ENCODE measurements at regions not wholly inside any gene's neighbourhood (a gene's known extent, or its start where the extent isn't known, plus 50 kb on each side); places are given as distances from the start of the nearest gene placed in this dataset.
A peak's percentile ranks its signal among the peaks of the same experiment; 100 is the strongest.

GRCh38 chr12:24223926-24224325 lies 274.5 kb upstream of the SOX5 start:
- no peak for DNase-seq (ENCODE audit: low spot score)

GRCh38 chr12:24222968-24223367 lies 273.5 kb upstream of the SOX5 start:
- no peak for DNase-seq (ENCODE audit: low spot score)

- DNase-seq (ENCODE audit: low spot score) = no peak
Measured at GRCh38 chr12:24212496-24212895, 263.0 kb upstream of the SOX5 start.

GRCh38 chr12:24206621-24207020 lies 257.2 kb upstream of the SOX5 start:
- no peak for DNase-seq (ENCODE audit: low spot score)

- DNase-seq (ENCODE audit: low spot score) = no peak
Measured at GRCh38 chr12:24201258-24201970, 251.9 kb upstream of the SOX5 start.

- DNase-seq (ENCODE audit: low spot score) = no peak
Measured at GRCh38 chr12:24200010-24200409, 250.5 kb upstream of the SOX5 start.

GRCh38 chr12:24198936-24199671 lies 249.6 kb upstream of the SOX5 start:
- no peak for DNase-seq (ENCODE audit: low spot score)

GRCh38 chr12:24198070-24198469 lies 248.6 kb upstream of the SOX5 start:
- no peak for DNase-seq (ENCODE audit: low spot score)

- DNase-seq (ENCODE audit: low spot score) = no peak
Measured at GRCh38 chr12:24197532-24197931, 248.1 kb upstream of the SOX5 start.

GRCh38 chr12:24195063-24195462 lies 245.6 kb upstream of the SOX5 start:
- DNase-seq (ENCODE audit: low spot score) = no peak

- DNase-seq (ENCODE audit: low spot score) = no peak
Measured at GRCh38 chr12:24191117-24191516, 241.6 kb upstream of the SOX5 start.

- no peak for DNase-seq (ENCODE audit: low spot score)
Measured at GRCh38 chr12:24185782-24186181, 236.3 kb upstream of the SOX5 start.

GRCh38 chr12:24177889-24178288 lies 228.4 kb upstream of the SOX5 start:
- no peak for DNase-seq (ENCODE audit: low spot score)

GRCh38 chr12:24175929-24176328 lies 226.5 kb upstream of the SOX5 start:
- DNase-seq (ENCODE audit: low spot score) = no peak

- no peak for DNase-seq (ENCODE audit: low spot score)
Measured at GRCh38 chr12:24175284-24175683, 225.8 kb upstream of the SOX5 start.

- peak; percentile 7 for DNase-seq (ENCODE audit: low spot score)
Measured at GRCh38 chr12:24173067-24173466, 223.6 kb upstream of the SOX5 start.

- no peak for DNase-seq (ENCODE audit: low spot score)
Measured at GRCh38 chr12:24172773-24173066, 223.2 kb upstream of the SOX5 start.

- no peak for DNase-seq (ENCODE audit: low spot score)
Measured at GRCh38 chr12:24172031-24172772, 222.7 kb upstream of the SOX5 start.

GRCh38 chr12:24155042-24155441 lies 205.6 kb upstream of the SOX5 start:
- DNase-seq (ENCODE audit: low spot score) = no peak

- DNase-seq (ENCODE audit: low spot score) = no peak
Measured at GRCh38 chr12:24153079-24153478, 203.6 kb upstream of the SOX5 start.

GRCh38 chr12:24152270-24152669 lies 202.8 kb upstream of the SOX5 start:
- DNase-seq (ENCODE audit: low spot score) = no peak

- no peak for DNase-seq (ENCODE audit: low spot score)
Measured at GRCh38 chr12:24143928-24144327, 194.5 kb upstream of the SOX5 start.

GRCh38 chr12:24139035-24139434 lies 189.6 kb upstream of the SOX5 start:
- no peak for DNase-seq (ENCODE audit: low spot score)

Data from HuH-7.5 (cell line).